ENCODE measurements at regions not wholly inside any gene's neighbourhood (a gene's known extent, or its start where the extent isn't known, plus 50 kb on each side); places are given as distances from the start of the nearest gene placed in this dataset.
"Not testable (repeated sequence)": the region's sequence is repeated elsewhere in the genome, so short reads cannot be mapped to it uniquely, and the experiment has no call there.

- no peak overlapping the region for H3K4me3 ChIP-seq (ENCODE audit: low read depth, low read length)
- TF ChIP-seq CTCF (IDR thresholded peaks at IDR 0.05; ENCODE audit: low read depth, low read length) = no peak
Observed at GRCh38 chr7:142636751-142637150, 112.5 kb upstream of the PRSS1 start.

- H3K4me3 ChIP-seq (ENCODE audit: low read depth, low read length) = not testable (repeated sequence)
Observed at GRCh38 chr7:142636107-142636506, 113.2 kb upstream of the PRSS1 start.

- TF ChIP-seq CTCF (IDR thresholded peaks at IDR 0.05; ENCODE audit: low read depth, low read length) = peak; percentile 80
- no peak overlapping the region for H3K4me3 ChIP-seq (ENCODE audit: low read depth, low read length)
Observed at GRCh38 chr7:142632271-142633134, 116.8 kb upstream of the PRSS1 start.

- no peak overlapping the region for H3K4me3 ChIP-seq (ENCODE audit: low read depth, low read length)
- TF ChIP-seq CTCF (IDR thresholded peaks at IDR 0.05; ENCODE audit: low read depth, low read length) = no peak
Observed at GRCh38 chr7:142629588-142630260, 119.5 kb upstream of the PRSS1 start.

GRCh38 chr7:142628945-142629344 is 120.3 kb upstream of the PRSS1 start:
- no peak for TF ChIP-seq CTCF (IDR thresholded peaks at IDR 0.05; ENCODE audit: low read depth, low read length)
- no peak overlapping the region for H3K4me3 ChIP-seq (ENCODE audit: low read depth, low read length)

GRCh38 chr7:142627223-142627622 is 122.0 kb upstream of the PRSS1 start:
- not testable (repeated sequence) for H3K4me3 ChIP-seq (ENCODE audit: low read depth, low read length)

GRCh38 chr7:142626420-142627035 is 122.7 kb upstream of the PRSS1 start:
- H3K4me3 ChIP-seq (ENCODE audit: low read depth, low read length) = no peak overlapping the region
- peak; percentile 52 for TF ChIP-seq CTCF (IDR thresholded peaks at IDR 0.05; ENCODE audit: low read depth, low read length)

- H3K4me3 ChIP-seq (ENCODE audit: low read depth, low read length) = not testable (repeated sequence)
Observed at GRCh38 chr7:142625216-142625615, 124.1 kb upstream of the PRSS1 start.
